A549 (cell line): ENCODE measurements at regions not wholly inside any gene's neighbourhood (a gene's known extent, or its start where the extent isn't known, plus 50 kb on each side); places are given as distances from the start of the nearest gene placed in this dataset.
A peak's percentile ranks its signal among the peaks of the same experiment; 100 is the strongest.

Source experiments
- ATAC-seq, 2 experiments: fragments of 200-7000 bp in 1 of 2; fragments of >200 bp in 1 of 2; cut with Nextera tagmentation in 1 of 2; cut with Tn5 transposase in 1 of 2; 3 replicates each; pipeline versions ENCODE4 v1.8.0 to v1.9.1; 2018 to 2020; ENCODE audit warnings: mild to moderate bottlenecking in 1 of 2, moderate library complexity in 1 of 2
- CTCF ChIA-PET: fragments of 300-600 bp; sonication (Branson Sonifier 250); formaldehyde crosslinking; extraction: SDS; loops from one replicate; lab custom pipeline; 2021; ENCODE audit warnings: antibody characterized with exemption, inconsistent platforms; lab: Yijun Ruan, JAX
- POLR2A ChIA-PET: fragments of 350-600 bp; formaldehyde crosslinking; extraction: SDS; loops from one replicate; lab custom pipeline; 2021; ENCODE audit warnings: antibody characterized with exemption, inconsistent platforms; lab: Yijun Ruan, JAX
- DNase-seq, 2 experiments: peaks; one replicate each; pipeline versions ENCODE4 v3.0.0 to v3.0.0-alpha.2; 2011 to 2016; ENCODE audit warnings: low read depth in 1 of 2, low spot score in 1 of 2
- FAIRE-seq: peaks from 2 replicates; lab custom pipeline; 2011; peaks lifted over from hg19 to GRCh38; lab: Jason Lieb, UNC
- H3K27ac ChIP-seq, 2 experiments: fragments of >200 bp; sonication (Bioruptor Twin); formaldehyde crosslinking; 3 replicates each; pipeline ENCODE4 v1.5.1; 2016 to 2017
- H3K4me1 ChIP-seq: fragments of >200 bp; sonication (Bioruptor Twin); formaldehyde crosslinking; 3 replicates; pipeline ENCODE4 v1.6.1; 2016
- H3K4me2 ChIP-seq: fragments of >200 bp; sonication (Bioruptor Twin); formaldehyde crosslinking; 3 replicates; pipeline ENCODE4 v1.6.1; 2016
- H3K4me3 ChIP-seq: fragments of >200 bp; sonication (Bioruptor Twin); formaldehyde crosslinking; 3 replicates; pipeline ENCODE4 v1.5.1; 2016
- H3K9me3 ChIP-seq: fragments of >200 bp; sonication (Bioruptor Twin); formaldehyde crosslinking; 3 replicates; pipeline ENCODE4 v1.6.1; 2016
- ATOH8 ChIP-seq: fragments of 250-450 bp; sonication (Bioruptor Pico); IDR thresholded peaks from 2 replicates; pipeline ENCODE4 v1.5.0; 2020; ENCODE audit warnings: low read depth, mild to moderate bottlenecking, moderate library complexity
- BCL3 ChIP-seq: fragments of >200 bp; sonication (Bioruptor Twin); formaldehyde crosslinking; IDR thresholded peaks from 3 replicates; pipeline ENCODE4 v1.6.1; 2016
- BHLHE40 ChIP-seq: IDR thresholded peaks from 2 replicates; pipeline ENCODE4 v1.6.1; 2012; ENCODE audit warnings: low read depth, low read length, inconsistent platforms
- E2F6 ChIP-seq: IDR thresholded peaks from 2 replicates; pipeline ENCODE4 v1.6.1; 2012; ENCODE audit warnings: low read depth, borderline replicate concordance
- ELK1 ChIP-seq: fragments of 150-350 bp; IDR thresholded peaks from 2 replicates; pipeline ENCODE4 v1.6.1; 2014; ENCODE audit warnings: low read depth, mild to moderate bottlenecking, low read length
- EP300 ChIP-seq, 2 experiments: fragments of >200 bp; sonication (Bioruptor Twin); formaldehyde crosslinking; IDR thresholded peaks; 2 replicates in 1 of 2; 3 replicates in 1 of 2; pipeline ENCODE4 v1.6.1; 2016 to 2017
- HES2 ChIP-seq: fragments of >200 bp; sonication (Bioruptor Twin); formaldehyde crosslinking; IDR thresholded peaks from 2 replicates; pipeline ENCODE4 v1.6.1; 2016
- HOXA7 ChIP-seq: fragments of 250-450 bp; sonication (Bioruptor Pico); IDR thresholded peaks from 2 replicates; pipeline ENCODE4 v1.5.0; 2020; ENCODE audit warnings: mild to moderate bottlenecking, moderate library complexity
- HOXB13 ChIP-seq: fragments of 250-450 bp; sonication (Bioruptor Pico); IDR thresholded peaks from 2 replicates; pipeline ENCODE4 v1.5.0; 2020; ENCODE audit warnings: low read depth, mild to moderate bottlenecking, moderate library complexity
- NPAS2 ChIP-seq: fragments of 250-450 bp; sonication (Bioruptor Pico); IDR thresholded peaks from 2 replicates; pipeline ENCODE4 v1.8.0; 2022; ENCODE audit warnings: mild to moderate bottlenecking, moderate library complexity, borderline replicate concordance
- PHF8 ChIP-seq: fragments of 200-600 bp; sonication (generic); IDR thresholded peaks from 2 replicates; pipeline ENCODE4 v1.6.1; 2016; ENCODE audit warnings: low read depth, mild to moderate bottlenecking, antibody characterized with exemption, moderate library complexity, borderline replicate concordance
- POLR2A ChIP-seq: IDR thresholded peaks from 2 replicates; pipeline ENCODE4 v1.6.1; 2012; ENCODE audit warnings: mild to moderate bottlenecking, low read length
- RARB ChIP-seq: fragments of 250-450 bp; sonication (Bioruptor Pico); IDR thresholded peaks from 2 replicates; pipeline ENCODE4 v1.8.0; 2021; ENCODE audit warnings: mild to moderate bottlenecking, moderate library complexity
- REST ChIP-seq: fragments of 200-600 bp; sonication (generic); IDR thresholded peaks from 2 replicates; pipeline ENCODE4 v1.6.1; 2016; ENCODE audit warnings: antibody characterized with exemption, mild to moderate bottlenecking, moderate library complexity
- RFX5 ChIP-seq: fragments of 450-650 bp; IDR thresholded peaks from 2 replicates; pipeline ENCODE4 v1.7.1; 2014; ENCODE audit warnings: antibody characterized with exemption, mild to moderate bottlenecking, moderate library complexity
- TFCP2L1 ChIP-seq: fragments of 250-450 bp; sonication (Bioruptor Pico); IDR thresholded peaks from 2 replicates; pipeline ENCODE4 v1.5.0; 2021; ENCODE audit warnings: mild to moderate bottlenecking
- ZSCAN20 ChIP-seq: fragments of 250-450 bp; sonication (Bioruptor Pico); IDR thresholded peaks from 2 replicates; pipeline ENCODE4 v1.8.0; 2022; ENCODE audit warnings: mild to moderate bottlenecking, moderate library complexity
- WGBS: methylation state at CpG from one replicate; pipeline ENCODE4 v1.1.6; 2017; ENCODE audit errors: missing lambda C conversion rate; 5-methylcytosine and 5-hydroxymethylcytosine counted together

GRCh38 chr2:47256416-47257087, 80.2 kb upstream of the CALM2 start:
- WGBS = 84% methylated on average over 9 of the region's 9 CpGs
- H3K4me3 ChIP-seq = no peak overlapping the region
- ATAC-seq (peak in 1 of 2 experiments; percentile 60; a peak in 3 of 6 replicates), DNase-seq (no peak), FAIRE-seq (no peak)
- POLR2A ChIA-PET = no interaction called here
- no peaks in the 10 kb centered on the region for H3K9me3 ChIP-seq
- H3K27ac ChIP-seq = peak overlapping the region in 1 of 2 experiments; percentile 42; a peak in 1 of 6 replicates
- no peak for TF ChIP-seq BHLHE40
- no peak for TF ChIP-seq RFX5
- TF ChIP-seq HOXB13 (CRISPR knock-in tag) = no peak
- no peak for TF ChIP-seq PHF8
- TF ChIP-seq RARB = no peak
- no peak for TF ChIP-seq POLR2A
- no peak for TF ChIP-seq REST
- no peak for TF ChIP-seq TFCP2L1 (CRISPR knock-in tag)
- no peak for TF ChIP-seq EP300 (IDR thresholded peaks at IDR 0.05)
- no peak for TF ChIP-seq BCL3
- TF ChIP-seq HES2 = no peak
- no peak for TF ChIP-seq HOXA7 (CRISPR knock-in tag)
- no peak for TF ChIP-seq NPAS2
- TF ChIP-seq, all 56 proteins: peak for 0
- Histone ChIP-seq H3K4me2 (no peak overlapping the region), H3K4me1 (no peaks in the 10 kb centered on the region)
- CTCF ChIA-PET = interaction anchor here (0.8 to 1.7 kb wide), 5 partner anchors 10 to 243 kb away, joined by 3 to 6 read pairs (median 3); no protein-coding TSS in a partner anchor

GRCh38 chr2:47255794-47256193, 79.5 kb upstream of the CALM2 start:
- 48% methylated on average over 4 of the region's 4 CpGs for WGBS
- DNase-seq = no peak
- no peak for ATAC-seq
- Histone ChIP-seq H3K9me3 (no peaks in the 10 kb centered on the region), H3K4me3 (no peak overlapping the region), H3K4me2 (no peak overlapping the region), H3K27ac (no peak overlapping the region), H3K4me1 (peaks cover 2% of the 10 kb centered on the region; the same call in 1 of the 3 replicates)
- no peak for FAIRE-seq
- ChIA-PET POLR2A (no interaction called here), CTCF (interaction anchor here (1.7 kb wide), 1 partner anchor 10 kb away, joined by 6 read pairs; no protein-coding TSS in a partner anchor)
- no peak for TF ChIP-seq ELK1
- no peak for TF ChIP-seq ATOH8 (CRISPR knock-in tag)
- no peak for TF ChIP-seq ZSCAN20 (CRISPR knock-in tag)
- TF ChIP-seq E2F6 = no peak
- no peak for TF ChIP-seq BHLHE40
